BE2C (cell line): ENCODE measurements at regions not wholly inside any gene's neighbourhood (a gene's known extent, or its start where the extent isn't known, plus 50 kb on each side); places are given as distances from the start of the nearest gene placed in this dataset.

Experiments used
- DNase-seq: peaks from one replicate; pipeline ENCODE4 v3.0.0-alpha.2; 2020
- H3K27me3 ChIP-seq: fragments of 250-450 bp; sonication (Bioruptor Pico); 2 replicates; pipeline ENCODE4 v1.5.1; 2020; ENCODE audit warnings: mild to moderate bottlenecking
- H3K36me3 ChIP-seq: fragments of 250-450 bp; sonication (Bioruptor Pico); 2 replicates; pipeline ENCODE4 v1.5.1; 2020; ENCODE audit warnings: mild to moderate bottlenecking
- H3K4me1 ChIP-seq: fragments of 250-450 bp; sonication (Bioruptor Pico); 2 replicates; pipeline ENCODE4 v1.5.1; 2020
- H3K4me3 ChIP-seq: 2 replicates; pipeline ENCODE4 v1.5.1; 2011; ENCODE audit warnings: low read depth, low read length
- H3K9me3 ChIP-seq: fragments of 250-450 bp; sonication (Bioruptor Pico); 2 replicates; pipeline ENCODE4 v1.5.1; 2020
- CTCF ChIP-seq: IDR thresholded peaks from 2 replicates; pipeline ENCODE4 v1.5.1; 2012; ENCODE audit warnings: mild to moderate bottlenecking, low read depth, low read length

DNA sequence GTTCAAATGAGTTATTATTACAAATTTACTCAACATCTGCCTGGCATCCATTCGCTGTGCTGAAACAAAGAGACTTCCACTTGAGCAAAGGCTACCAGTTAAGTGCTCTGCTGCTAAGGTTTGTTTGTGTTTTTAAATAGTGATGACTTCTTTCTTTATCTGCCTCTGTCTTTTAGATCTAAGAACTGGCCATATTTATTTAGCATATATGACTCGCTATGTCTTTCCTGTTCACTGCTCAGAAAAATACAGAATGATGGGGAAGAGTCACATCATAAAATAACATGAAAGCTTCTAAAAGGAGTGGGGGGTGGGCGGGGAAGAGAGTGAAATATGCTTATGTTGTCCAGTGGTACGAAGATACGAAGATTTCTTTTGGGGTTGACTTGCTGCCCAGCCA is 322.2 kb downstream of the GPAT3 start:
- no peaks in the 10 kb centered on the region; the same call in 1 of the 2 replicates for H3K4me1 ChIP-seq
- no peaks in the 10 kb centered on the region for H3K27me3 ChIP-seq
- TF ChIP-seq CTCF = no peak
- no peaks in the 10 kb centered on the region for H3K9me3 ChIP-seq
- no peak for DNase-seq
- H3K4me3 ChIP-seq = no peak overlapping the region
- H3K36me3 ChIP-seq = no peaks in the 10 kb centered on the region

GRCh38 chr4:83855044-83855443 is 319.1 kb downstream of the GPAT3 start:
- no peak for TF ChIP-seq CTCF
- no peak overlapping the region for H3K4me3 ChIP-seq
- no peaks in the 10 kb centered on the region; the same call in 1 of the 2 replicates for H3K4me1 ChIP-seq
- no peaks in the 10 kb centered on the region for H3K9me3 ChIP-seq
- no peak for DNase-seq
- no peaks in the 10 kb centered on the region for H3K36me3 ChIP-seq
- H3K27me3 ChIP-seq = no peaks in the 10 kb centered on the region

GRCh38 chr4:83852085-83852451 is 316.2 kb downstream of the GPAT3 start:
- H3K4me3 ChIP-seq = no peak overlapping the region
- DNase-seq = no peak
- H3K9me3 ChIP-seq = no peaks in the 10 kb centered on the region
- H3K27me3 ChIP-seq = no peaks in the 10 kb centered on the region
- no peaks in the 10 kb centered on the region for H3K36me3 ChIP-seq
- TF ChIP-seq CTCF = no peak
- no peaks in the 10 kb centered on the region for H3K4me1 ChIP-seq

GRCh38 chr4:83851261-83852084 is 315.6 kb downstream of the GPAT3 start:
- H3K36me3 ChIP-seq = no peaks in the 10 kb centered on the region
- no peak for TF ChIP-seq CTCF
- no peaks in the 10 kb centered on the region for H3K27me3 ChIP-seq
- no peaks in the 10 kb centered on the region for H3K4me1 ChIP-seq
- H3K4me3 ChIP-seq = no peak overlapping the region
- no peaks in the 10 kb centered on the region for H3K9me3 ChIP-seq
- no peak for DNase-seq

DNA sequence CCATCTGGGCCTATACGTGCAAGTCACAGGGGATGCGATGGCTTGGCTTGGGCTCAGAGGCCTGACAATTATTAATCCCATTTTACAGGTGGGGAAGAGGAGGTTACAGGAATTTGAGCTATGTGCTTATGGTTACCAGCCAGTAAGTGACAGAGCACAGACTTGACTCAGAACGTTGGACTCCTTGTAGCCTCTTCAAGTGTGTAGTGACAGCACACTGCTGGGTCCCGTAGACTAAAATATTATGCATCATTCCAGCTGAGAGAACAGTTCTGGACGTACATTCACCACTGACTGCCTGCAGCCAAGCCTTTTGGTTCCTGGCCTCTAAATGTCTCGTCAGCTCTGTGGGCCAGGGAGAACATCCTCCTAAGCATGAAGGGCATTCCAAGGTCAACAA is 314.5 kb downstream of the GPAT3 start:
- no peak for DNase-seq
- Histone ChIP-seq H3K36me3 (no peaks in the 10 kb centered on the region), H3K4me1 (no peaks in the 10 kb centered on the region)

More for the DNA sequence above, 314.5 kb downstream of the GPAT3 start:
- Histone ChIP-seq H3K4me3 (no peak overlapping the region), H3K9me3 (no peaks in the 10 kb centered on the region), H3K27me3 (no peaks in the 10 kb centered on the region)
- TF ChIP-seq CTCF = no peak
